ENCODE measurements at regions not wholly inside any gene's neighbourhood (a gene's known extent, or its start where the extent isn't known, plus 50 kb on each side); places are given as distances from the start of the nearest gene placed in this dataset.

DNA sequence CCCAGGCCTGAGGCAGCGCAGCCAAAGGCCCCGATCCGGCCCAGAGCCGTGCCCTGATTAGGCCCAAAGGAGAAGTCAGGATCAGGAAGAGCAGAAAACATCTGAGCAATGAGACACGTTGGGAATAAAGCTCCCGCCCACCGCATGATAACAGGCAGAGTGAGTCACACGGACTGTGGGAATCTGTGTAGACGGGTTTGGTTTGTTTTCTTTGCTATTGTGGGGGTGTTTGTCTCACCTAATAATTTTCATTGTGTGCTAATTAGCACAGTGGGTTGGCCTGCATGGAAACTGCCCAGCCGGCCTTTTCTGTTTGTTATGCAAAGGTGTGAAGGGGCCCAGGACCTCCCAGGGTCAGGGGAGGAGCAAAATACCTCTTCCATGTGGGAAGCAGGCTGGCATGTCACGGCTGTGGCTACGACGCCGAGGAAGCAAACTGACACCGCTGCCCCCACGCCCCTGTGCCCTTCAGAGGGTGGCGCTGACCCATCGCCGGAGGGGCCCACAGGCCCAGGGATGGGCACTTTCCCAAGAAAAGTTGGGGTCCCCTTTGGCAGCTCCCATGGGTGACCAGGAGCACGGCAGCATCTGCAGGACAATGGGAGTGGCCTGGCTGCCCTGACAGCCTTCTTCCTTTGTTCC, 68.4 kb upstream of the CTDP1 start:
- TF ChIP-seq, protein P1, sequence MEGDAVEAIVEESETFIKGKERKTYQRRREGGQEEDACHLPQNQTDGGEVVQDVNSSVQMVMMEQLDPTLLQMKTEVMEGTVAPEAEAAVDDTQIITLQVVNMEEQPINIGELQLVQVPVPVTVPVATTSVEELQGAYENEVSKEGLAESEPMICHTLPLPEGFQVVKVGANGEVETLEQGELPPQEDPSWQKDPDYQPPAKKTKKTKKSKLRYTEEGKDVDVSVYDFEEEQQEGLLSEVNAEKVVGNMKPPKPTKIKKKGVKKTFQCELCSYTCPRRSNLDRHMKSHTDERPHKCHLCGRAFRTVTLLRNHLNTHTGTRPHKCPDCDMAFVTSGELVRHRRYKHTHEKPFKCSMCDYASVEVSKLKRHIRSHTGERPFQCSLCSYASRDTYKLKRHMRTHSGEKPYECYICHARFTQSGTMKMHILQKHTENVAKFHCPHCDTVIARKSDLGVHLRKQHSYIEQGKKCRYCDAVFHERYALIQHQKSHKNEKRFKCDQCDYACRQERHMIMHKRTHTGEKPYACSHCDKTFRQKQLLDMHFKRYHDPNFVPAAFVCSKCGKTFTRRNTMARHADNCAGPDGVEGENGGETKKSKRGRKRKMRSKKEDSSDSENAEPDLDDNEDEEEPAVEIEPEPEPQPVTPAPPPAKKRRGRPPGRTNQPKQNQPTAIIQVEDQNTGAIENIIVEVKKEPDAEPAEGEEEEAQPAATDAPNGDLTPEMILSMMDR (IDR thresholded peaks at IDR 0.05): no peak
- TF ChIP-seq POLR2A (IDR thresholded peaks at IDR 0.05) (no peak), EP300 (IDR thresholded peaks at IDR 0.05) (peak in 1 of 2 donors; percentile 22)

All from tibial nerve (tissue), 4 donors.